ENCODE measurements at regions not wholly inside any gene's neighbourhood (a gene's known extent, or its start where the extent isn't known, plus 50 kb on each side); places are given as distances from the start of the nearest gene placed in this dataset.

DNA sequence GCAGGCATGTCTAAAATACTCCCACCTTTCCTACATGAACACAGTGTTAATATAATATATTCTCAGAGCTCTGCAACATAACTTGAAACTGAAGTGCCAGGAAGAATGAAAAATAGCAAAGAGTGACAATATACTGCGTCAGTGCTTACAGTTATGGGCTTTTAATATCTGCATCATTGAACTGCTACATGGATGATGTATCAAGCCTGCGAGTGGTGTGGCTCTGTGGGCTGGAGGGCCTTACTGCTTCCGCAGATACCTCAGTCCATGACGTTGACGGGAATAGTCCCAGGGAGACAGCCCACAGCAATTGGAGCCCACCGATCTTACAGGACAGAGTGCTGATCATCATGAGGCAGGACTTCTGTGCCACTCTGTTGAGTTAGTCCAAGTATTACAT is 727.0 kb downstream of the NR2F2 start:
- DNase-seq = no peak

DNA sequence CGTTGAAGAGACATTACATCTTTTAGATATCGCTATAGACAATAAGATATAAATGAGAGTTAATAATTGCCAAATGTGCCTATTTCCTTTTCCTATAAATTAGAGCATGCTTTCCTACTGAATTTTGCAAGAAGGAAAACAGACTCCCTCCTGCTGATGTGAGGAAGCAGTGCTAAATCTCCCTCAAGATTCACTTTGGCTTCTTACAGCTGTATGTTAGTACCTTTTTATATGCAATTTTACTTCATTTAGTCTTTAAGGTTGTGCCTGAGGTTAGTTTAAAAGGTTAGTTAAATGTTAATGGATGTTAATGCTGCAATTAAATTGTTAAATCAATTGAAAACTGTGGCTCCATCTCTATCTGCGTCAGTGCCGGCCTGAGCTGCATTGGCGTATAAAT is 728.8 kb downstream of the NR2F2 start:
- no peak for DNase-seq

DNA sequence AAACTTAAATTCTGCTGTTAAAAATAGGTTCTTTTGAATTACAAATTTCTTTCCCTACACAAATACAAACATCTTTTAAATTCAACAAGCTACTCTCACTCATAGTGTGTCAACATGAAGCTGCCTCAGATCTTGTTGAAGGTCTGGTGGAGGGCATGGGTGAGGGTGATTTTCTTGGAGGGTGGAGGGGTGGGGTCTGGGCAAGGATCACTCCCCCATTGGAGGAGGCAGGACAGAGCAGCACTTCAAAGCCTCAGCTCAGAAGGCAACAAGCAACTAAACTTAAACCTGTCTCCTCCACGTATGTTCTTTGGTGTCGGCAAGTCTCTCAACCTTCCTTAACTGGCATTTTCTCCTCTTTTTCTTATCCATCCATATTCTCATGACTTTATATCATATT is 730.9 kb downstream of the NR2F2 start:
- DNase-seq = no peak

DNA sequence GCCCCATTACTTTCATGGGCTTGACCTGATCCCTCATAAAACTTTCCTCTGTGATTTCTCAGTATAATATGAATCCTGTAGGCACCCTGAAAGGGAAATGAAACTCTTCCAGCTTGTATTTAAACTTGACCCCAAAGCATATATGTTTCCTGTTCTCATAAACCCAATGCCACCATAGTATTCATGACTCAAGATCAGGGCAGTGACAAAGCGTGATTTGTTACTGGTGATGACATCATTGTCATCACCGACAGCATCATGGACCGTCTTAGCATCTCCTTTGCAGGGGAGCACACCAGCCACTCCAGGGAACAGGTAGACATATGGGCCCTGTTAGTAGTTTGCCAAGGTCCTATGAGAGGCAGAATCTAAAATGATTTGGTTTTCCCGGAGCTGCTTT is 741.2 kb downstream of the NR2F2 start:
- no peak for DNase-seq

DNA sequence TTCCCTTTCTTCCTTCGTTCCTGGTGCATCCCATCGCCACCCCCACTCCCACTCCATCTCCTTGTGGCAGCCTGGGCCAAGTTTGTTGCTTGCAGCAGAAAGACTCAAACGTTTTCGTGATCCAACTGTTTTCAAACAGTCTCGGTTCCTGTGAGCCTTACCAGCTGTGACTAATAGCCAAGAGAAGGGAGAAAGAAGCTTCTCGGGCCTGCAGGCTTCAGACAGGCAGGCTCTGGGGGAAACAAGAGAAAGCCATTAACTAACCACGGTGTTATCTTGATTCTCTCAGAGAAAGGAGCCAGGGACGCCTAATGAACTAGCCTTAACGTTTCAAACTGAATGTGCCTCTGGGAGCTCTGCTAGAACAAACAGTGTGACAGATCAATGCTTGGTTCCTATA is 742.0 kb downstream of the NR2F2 start:
- DNase-seq = no peak

DNA sequence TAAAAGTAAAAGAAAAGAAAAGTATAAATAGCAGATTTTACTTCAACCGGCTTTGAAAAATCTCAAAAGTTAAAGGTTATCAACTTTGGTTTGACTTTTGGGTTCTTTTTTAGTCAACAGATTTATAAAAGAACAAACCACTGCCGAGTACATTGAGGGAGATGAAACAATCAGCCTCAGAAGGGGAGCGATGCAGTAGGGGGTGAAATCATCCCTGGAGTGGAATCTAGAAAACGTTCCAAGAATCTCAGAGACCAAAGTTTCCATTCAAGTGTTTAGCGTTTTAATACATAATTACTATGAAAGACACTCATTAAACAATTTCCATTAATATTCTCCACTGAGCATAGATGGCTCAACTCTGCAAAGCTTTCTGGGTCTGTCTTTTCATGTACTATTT is 745.5 kb downstream of the NR2F2 start:
- no peak for DNase-seq

DNA sequence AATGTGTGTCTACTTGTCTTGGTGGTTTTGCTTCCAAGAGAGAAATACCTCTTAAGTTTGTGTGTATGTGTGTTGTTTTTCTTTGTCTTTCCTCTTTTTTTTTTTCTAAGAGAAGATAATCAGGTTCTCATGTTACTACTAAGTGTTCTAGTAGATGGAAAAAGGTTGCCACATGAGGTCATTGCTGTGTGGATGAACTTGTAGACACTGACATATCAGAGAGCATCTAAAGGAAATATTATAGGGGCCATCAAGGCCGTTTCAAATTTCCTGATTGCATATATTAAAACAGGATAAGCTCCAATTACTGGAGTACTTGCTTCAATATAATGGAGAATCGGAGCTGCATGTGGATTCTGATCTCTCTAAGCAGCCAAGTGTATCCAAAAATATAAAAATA is 747.5 kb downstream of the NR2F2 start:
- no peak for DNase-seq

DNA sequence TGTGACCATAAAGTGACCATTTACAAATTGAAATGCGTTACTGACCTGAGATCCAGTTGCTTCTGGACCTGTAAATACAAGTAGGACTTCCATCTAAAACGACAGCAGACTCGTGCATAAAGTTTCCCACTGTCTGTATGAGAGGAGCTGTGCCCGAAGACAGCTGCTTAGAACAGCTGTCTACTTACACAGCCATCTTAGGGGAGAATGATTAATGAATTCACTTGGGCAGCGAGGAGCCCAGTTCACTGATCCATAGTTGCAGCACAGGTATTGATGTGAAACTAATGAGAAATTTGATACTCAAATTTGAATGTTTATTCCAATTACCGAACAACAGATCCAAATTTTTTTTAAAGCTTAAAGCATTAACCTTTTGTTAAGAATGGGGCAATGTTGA is 748.1 kb downstream of the NR2F2 start:
- no peak for DNase-seq

DNA sequence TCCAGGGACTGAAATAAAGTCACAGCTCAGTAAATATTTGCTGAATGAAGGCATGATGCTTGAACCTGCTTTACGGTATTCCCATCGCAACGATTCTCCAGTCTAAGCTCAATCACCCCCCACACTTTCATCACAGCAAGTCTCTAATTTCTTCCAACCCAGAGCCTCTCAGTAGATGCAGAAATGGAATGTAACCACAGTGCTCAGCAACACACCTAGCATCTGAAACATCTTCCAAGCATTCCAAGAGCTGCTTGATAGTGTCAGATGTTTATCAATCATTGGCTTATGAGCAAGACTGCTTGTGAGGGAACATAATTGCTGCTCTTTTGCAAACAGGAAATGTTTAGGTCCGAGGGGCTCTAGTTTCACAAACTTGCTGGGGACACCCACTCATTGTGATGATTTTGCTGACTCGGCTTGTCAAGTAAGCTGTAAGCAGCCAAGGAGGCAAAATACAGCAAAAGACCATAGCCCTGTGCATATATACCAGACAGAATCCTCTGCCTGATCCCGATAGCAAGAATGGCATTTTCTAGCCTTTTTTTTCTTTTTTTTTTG is 751.2 kb downstream of the NR2F2 start:
- no peak for DNase-seq

DNA sequence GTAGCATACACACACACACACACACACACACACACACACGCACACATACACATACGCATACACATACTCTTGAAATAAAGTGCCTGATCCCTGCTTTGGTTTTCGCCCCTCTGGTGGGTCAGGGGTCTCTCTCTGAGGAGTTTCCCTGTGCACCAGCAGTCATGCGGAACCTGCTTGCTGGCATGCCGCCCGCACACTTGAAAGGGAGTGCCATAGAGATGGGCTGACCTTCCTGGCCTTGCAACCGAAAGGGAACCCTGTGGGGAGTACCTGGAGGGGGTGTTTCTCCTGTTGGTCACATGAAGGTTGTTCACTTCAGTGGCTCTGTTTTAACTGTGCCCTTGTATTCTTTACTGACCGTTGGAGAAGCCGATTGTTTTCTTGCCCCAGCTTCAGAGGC is 752.3 kb downstream of the NR2F2 start:
- DNase-seq = no peak

DNA sequence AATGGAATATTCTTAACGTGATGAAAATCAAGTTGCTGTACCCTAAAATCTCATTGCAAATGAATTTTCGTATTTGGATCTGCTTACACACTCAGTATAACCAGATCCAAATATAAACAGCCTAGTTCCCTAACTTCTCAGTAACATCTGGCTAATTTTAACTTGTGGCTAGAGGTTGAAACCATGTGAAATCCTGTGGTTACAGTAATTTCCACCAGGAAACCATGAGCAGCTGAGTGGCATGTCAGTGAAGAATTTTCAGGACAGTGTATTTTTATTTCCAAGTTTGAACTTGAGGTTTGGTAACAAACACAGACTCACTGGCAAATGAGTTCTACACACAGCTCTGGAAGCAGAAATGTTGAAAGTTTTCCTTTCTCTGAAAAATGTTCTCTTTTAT is 754.1 kb downstream of the NR2F2 start:
- DNase-seq = no peak

DNA sequence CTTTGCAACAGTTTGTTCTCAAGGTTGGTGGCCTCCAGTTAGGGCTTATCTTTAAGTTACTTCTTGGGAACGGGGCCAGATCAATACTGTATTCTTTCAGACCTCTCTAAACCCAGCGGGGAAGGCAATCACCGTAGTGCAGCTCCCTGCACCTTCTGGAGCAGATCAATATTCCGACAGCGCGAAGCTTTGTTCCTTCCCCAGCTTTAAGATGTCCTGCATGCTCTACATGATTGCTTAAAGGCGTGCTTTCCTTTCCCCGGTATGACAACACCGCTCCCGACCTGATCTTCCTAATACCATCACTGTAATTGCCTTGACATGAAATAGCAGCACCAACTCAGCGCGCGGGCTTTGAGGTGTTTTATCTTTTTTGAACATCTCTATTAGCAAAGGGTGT is 755.2 kb downstream of the NR2F2 start:
- DNase-seq = no peak

DNA sequence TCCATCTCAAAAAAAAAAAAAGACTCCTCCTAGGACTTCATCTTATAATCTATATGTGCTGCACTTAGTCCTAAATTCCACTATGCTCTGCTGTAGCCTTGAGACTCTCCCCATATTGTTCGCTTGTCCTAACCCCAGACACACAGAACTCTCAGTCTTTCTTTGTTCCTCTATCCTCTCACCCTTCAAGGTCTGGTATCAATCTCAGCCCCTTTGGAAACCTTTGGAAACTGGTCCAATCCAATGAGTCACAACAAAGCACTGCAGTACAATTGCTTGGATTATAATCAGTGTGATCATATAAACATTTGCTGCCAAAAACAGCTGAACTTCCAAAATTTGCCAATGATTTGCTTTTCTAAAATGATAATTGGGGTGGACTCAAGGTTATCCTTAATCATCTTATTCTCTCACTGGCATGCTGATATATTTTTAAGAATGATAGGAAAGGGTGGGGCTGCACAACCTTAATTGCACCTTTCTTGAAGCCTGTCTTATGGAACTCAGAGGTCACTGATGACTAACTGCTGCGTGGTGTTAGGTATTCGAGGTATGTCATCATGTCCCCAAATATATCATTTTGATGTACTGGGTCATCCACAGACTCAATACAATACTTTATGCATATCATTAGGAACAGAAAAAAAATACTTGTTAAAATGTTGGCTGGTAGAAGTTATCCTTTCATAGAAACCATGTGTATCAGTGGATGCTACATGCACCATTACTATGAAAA is 756.7 kb downstream of the NR2F2 start:
- no peak for DNase-seq

DNA sequence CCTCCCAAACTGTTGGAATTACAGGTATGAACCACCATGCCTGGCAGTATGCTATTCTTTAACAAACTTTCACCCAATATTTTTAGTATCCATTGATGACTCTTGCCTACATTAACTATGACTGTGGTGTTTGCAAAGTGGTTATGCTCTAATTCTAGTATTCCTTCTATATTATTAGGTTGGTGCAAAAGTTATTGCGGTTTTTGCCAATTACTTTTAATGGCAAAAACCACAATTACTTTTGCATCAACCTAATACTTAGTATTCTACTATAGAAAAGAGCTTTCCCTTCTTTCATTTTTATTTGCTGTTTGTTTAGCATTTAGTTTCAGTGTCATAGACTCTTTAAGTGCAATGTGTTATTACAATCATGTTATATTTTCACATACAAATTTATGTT is 760.6 kb downstream of the NR2F2 start:
- no peak for DNase-seq

DNA sequence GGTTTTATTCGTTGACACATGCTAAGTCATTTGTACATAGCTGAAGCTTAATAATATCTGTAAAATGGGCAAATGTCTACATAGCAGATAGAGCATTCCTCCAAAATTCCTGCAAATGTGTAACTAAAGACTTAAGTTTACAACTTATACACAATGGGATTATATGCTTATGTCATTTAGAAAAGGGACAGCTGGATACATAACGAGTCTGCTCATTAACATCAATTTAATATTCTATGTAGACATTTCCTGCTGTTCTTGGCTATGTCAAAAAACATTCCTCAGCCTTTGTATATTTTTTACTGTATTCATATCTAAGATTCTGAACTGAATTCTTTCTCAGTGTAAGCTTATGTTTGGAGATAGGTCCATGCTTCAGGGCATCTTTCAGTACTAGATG is 762.2 kb downstream of the NR2F2 start:
- no peak for DNase-seq

DNA sequence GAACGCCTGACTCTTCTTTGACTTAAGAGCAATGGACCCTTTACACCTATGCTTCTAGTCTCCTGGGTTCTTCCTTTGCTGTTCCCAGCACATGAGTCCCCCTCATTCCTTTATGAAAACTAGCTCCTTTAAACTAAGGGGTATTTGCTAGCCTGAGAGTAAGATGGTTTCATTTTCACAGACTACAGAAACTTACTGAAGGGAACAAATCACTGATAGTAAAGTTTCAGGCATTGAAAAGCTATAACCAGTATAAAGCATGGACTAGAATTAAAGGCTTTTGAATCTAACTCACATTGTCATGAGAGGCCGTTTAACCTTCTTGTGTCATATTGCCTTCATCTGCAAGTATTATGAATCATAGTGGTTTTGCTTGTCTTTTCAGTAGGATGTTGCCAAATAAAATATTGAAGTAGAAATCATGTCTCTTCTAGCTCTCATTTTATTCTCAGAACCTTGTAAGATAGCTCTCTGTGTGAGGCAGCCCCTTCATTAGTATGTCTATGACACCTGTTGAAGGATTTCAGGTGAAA is 765.9 kb downstream of the NR2F2 start:
- DNase-seq = no peak

DNA sequence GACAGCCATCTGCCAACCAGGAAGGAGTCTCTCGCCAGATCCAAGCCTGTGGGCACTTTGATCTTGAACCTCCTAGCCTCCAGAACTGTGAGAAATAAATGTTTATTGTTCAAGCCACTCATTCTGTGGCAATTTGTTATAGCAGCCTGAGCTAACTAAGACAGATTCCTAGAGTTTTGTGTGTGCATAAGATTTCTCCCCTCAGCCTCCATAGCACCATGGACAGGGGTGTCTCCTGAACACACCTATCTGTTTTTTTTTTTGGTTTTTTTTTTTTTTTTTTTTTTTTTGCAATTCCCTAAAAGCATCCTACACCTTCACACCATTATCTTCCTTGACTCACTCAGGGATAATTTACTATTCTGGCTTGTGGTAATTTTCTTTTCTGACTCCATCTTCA is 768.5 kb downstream of the NR2F2 start:
- DNase-seq = no peak

DNA sequence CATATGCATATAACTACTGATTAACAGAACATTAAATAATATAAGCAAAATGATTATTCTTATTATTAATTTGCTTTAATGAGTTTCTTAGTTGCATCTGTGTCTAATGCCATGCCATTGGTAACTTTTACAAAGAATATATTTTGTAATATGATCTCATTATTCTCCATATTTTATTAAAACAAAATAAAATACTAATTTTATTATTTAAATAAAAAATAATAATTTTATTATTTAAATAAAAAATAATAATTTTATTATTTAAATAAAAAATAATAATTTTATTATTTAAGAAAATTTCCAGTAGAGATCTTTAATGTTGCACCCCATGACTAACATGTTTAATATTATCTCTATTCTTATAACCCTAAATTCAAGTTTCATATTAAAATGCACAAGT is 771.1 kb downstream of the NR2F2 start:
- no peak for DNase-seq

DNA sequence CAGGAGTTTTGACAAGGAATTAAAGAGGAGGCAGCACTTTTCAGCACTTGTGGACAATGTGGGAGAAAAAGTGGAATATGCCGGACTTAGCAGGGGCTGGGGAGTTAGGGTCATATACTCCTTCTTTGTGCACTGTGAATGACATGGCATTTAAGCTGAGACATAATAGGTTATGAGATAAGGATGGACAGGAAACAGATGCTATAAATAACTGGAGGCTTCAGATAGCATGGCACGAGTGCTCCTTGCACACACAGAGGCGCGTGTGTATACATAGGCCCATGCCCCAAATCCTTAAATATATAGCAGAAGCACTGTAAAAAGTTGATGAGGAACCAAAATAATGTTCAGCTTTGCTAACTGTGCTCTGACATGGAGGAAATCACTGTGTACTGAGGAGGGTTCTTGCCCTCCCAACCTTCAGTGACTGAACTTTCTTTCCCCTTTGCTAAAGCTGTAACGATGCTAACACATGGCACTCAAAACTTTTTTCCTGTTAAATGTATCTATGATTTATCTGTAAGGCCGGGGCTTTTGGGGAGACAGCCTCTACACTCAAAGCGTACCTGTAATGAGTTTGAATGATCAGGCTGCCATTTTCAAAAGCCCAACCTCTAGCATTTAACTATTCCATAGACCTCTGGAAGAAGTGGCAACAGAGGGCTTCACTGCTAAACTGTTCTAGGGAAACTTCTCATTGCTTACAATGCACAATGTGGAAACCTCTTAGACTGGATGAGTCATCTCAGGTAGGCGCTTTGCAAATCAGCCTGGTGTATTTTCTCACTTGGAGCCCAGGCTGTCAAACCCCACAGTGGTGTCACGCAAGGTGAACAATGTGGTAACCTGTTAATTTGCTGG is 784.6 kb downstream of the NR2F2 start:
- DNase-seq = no peak

DNA sequence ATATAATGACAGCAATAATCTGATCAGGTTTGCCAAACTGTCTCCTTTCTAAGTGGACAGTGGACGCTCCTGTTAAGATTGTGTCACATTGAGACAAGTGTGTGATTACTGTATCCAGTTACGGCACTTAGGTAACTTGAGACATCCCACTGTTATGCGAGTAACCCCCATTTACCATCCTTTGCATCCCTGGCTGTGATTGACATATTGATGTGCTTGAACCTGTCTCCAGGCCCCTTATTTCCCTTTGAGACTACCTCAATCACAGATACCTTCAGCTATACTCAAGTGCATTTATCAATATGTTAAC is 785.2 kb downstream of the NR2F2 start:
- DNase-seq = no peak

DNA sequence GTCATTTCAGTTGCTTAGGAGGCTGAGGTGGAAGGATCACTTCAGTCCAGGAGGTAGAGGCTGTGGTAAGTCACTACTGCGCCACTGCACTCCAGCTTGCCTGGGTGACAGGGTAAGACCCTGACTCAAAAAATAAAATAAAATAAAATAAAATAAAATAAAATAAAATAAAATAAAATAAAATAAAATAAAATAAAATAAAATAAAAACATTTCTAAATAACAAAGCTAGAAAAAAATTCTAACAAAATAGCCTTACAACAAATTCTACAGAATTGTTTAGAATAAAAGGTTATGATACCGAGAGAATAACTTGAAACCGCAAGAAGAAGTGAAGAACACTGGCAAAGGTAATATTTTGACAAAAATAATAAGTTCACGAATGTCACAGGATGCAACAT is 794.3 kb downstream of the NR2F2 start:
- no peak for DNase-seq

DNA sequence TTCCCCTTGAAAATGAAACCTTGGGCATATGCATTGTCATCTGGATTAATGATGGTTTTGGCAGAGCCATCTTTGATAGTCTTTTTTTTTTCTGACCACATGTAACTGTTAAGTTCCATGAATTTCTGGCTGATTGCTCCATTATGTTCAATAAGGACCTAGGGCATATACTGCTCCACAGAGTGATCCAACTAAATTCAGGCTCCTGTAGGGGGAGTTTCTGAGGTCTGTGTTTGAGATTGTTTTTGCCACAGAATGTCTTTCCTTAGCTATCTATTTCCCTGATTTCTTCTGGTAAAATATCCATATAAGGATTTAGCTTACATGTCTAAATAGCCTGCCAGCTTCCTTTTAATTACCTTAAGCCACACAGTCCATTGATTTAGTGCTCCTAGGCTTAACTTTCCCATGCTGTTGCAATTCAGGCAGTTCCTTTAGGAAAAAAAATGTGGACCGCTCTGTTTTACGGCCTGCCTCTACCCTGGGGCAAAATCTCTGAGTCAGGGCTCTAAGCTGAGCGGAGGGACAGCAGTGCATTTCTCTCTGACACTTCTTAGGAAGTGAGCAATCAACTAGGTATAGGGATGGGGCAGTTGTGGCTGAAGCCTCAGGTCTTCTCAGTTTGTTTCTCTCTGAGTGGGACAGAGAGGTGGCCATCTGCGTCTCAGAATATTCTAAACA is 796.2 kb downstream of the NR2F2 start:
- no peak for DNase-seq

DNA sequence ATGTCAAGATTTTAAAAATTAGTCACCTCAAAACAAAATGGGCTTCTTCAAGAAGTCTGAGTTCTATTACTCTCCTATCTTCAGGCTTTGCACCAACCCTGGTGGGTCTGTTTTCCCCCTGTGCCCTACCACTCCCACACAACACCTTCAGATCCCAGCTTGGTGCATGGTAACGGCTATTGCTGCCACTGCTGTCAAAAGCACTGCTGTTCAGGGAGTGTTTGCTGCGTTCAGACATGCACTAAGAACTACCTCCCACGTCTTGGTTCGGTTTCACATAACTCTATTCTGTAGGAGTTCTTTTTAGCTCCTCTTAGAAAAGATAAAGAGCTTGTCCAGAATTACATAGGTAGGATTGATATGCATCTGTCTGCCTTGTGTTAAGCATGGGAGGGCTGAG is 799.2 kb downstream of the NR2F2 start:
- DNase-seq = no peak

DNA sequence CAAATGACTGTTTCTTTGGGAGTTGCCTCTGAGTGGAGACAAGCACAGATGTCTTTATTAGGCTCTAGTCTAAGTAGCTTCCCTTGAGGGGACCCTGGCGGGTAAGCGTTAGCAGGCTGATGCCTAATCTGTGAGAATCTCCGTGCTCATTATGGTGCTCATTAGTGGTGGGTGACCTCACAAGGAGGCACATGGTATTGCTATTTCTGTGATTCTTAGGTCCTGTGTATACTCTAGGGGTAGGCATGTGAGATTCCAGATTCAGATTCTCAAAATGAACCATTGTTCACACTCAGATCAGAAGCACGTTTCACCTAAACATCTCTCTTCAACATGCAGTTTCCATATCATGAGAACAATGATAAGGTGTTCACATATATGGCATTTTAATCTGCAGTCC is 809.7 kb downstream of the NR2F2 start:
- DNase-seq = no peak

All from CD4-positive, alpha-beta T cell treated with Interleukin-12 subunit alpha and Interleukin-12 subunit beta, for 1 hour (primary cell).